Activated T-cell treated with anti-CD3 and anti-CD28 coated beads for 1 hour (primary cell): ENCODE measurements at regions not wholly inside any gene's neighbourhood (a gene's known extent, or its start where the extent isn't known, plus 50 kb on each side); places are given as distances from the start of the nearest gene placed in this dataset.
"Not testable (repeated sequence)": the region's sequence is repeated elsewhere in the genome, so short reads cannot be mapped to it uniquely, and the experiment has no call there.

Experiments
- DNase-seq: peaks from one replicate; pipeline ENCODE4 v3.0.0-alpha.2; 2020; ENCODE audit warnings: low read depth

- no peak for DNase-seq
These were observed 63.0 kb downstream of the HLX start for GRCh38 chr1:220942278-220942677.

DNA sequence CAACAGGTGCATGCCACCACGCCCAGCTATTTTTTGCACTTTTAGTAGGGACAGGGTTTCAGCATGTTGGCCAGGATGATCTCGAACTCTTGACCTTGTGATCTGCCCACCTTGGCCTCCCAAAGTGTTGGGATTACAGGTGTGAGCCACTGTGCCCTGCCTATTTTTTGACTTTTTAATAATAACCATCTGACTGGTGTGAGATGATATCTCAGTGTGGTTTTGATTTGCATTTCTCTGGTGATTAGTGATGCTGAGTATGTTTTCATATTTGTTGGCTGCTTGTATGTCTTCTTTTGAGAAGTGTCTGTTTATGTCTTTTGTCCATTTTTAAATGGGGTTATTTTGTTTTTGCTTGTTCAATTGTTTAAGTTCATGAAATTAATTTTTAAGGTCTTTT lies 63.7 kb downstream of the HLX start:
- not testable (repeated sequence) for DNase-seq

DNA sequence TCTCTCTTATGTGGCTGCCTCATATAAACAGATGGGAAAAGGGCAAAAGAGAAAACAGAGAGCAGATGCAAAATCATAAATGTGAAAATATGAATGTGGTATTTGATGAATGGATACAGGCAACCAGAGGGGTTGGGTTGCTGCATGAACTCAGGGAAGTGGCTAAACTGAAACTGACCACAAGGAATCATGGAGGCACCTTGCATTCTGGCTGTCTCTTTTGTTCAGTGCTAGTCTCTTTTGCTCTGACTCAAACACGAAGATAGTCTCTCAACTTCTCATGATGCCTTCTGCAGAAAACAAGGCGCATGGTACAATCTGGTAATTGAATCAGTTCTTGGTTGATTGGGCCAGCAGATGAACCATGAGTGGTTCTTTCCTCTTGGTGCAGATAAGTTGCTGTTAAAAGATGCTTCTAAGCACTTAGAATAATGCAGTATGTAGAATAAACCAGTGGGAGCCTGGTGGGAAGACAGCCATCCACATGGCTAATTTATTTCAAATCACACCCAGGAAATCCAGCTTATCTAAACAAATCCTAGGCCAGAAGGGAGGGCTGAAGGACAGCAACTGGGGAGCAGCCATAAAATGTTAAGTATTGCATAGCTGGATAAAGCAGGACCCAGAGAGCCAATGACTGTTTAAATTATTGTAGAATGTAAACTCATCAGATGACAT lies 64.2 kb downstream of the HLX start:
- no peak for DNase-seq

DNA sequence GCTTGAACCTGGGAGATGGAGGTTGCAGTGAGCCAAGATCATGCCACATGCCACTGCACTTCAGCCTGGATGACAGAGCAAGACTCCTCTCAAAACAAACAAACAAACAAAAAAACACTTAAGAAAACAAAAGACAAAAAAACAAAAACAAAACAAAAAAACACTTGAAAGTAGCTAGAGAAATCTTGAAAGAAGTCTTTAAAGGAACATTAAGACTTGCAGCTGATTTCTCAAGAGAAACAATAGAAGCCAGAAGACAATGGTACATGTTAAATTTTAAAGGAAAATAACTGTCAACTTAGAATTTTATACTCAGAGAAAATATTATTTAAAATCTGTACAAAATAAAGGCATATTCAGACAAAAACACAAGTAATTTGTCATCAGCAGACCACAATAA lies 71.3 kb downstream of the HLX start:
- DNase-seq, result no peak

GRCh38 chr1:220952961-220953643 lies 73.9 kb downstream of the HLX start:
- DNase-seq, result no peak

GRCh38 chr1:220954321-220955075 lies 75.3 kb downstream of the HLX start:
- DNase-seq, result no peak

DNA sequence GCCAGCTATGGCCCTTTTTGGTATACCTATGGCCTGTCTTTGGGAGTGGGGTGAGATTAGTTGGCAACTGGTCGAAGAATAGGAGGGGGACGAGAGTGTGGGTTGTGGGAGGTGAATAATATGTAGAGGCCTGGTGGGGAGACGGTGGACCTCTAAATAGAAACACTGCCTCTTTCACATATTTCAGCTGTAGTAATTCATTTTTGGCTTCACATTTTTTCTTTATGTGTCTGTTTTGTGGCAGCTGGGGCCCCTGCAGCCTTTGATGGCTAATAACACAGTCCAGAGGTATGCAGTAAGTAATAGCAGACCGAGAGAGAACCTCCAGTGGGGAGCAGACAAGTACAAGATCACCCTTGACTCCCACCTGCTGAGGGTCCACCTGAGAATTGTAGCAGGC lies 75.9 kb downstream of the HLX start:
- no peak for DNase-seq

GRCh38 chr1:220956501-220957232 lies 77.4 kb downstream of the HLX start:
- no peak for DNase-seq

DNA sequence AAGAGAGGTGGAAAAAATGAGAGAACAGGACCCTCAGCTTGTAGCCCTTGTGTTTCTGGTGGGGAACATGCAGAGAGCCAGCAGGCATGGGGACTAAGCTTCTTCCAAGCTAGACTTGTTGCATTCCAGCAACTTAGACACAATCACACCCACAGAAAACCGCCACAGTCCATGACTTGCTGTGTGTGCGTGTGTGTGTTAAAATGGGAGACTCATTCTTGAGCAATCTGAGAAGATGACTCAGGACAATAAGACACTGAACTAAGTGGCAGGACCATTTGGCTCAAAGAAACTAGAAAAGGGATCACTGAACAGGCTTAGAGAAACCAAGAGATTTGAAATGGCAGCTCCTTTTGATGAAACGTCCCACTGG lies 78.0 kb downstream of the HLX start:
- no peak for DNase-seq

- no peak for DNase-seq
These were observed 79.0 kb downstream of the HLX start for GRCh38 chr1:220958234-220958633.

DNA sequence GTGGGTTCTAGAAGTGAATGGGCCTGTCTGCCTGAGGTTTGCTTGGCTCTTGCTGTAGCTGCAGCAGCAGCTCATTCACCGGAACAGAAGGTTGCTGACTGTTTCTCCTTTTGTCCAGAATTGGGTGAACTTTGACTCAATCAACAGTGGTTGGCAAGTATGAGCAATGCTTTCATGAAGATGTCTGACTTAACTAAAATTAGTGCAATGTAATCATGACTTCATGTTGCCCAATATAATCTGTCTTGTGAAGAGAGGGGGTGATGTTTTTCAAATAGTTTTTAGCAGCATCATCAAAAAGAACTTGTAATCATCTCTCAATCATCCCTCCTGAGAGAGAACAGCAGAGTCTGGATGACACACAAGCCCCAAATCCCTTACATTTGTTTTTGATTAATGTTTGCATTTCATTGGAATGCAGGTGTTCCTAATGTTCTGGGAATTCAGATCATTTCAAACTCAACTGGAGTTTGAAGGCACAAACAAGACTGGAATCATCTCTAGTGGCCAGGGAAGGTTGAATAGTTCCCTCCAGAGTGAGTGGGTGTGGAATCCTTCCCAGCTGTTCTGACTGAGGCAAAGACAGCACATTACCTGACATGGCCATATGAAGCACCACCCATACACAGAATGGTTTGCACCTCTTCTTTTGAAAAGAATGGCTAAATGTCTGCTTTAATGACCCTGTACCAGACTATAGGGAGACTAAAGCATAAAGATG lies 82.9 kb downstream of the HLX start:
- no peak for DNase-seq

GRCh38 chr1:220966041-220966440 lies 86.8 kb downstream of the HLX start:
- DNase-seq, result no peak

- no peak for DNase-seq
These were observed 87.2 kb downstream of the HLX start for GRCh38 chr1:220966473-220966872.

DNA sequence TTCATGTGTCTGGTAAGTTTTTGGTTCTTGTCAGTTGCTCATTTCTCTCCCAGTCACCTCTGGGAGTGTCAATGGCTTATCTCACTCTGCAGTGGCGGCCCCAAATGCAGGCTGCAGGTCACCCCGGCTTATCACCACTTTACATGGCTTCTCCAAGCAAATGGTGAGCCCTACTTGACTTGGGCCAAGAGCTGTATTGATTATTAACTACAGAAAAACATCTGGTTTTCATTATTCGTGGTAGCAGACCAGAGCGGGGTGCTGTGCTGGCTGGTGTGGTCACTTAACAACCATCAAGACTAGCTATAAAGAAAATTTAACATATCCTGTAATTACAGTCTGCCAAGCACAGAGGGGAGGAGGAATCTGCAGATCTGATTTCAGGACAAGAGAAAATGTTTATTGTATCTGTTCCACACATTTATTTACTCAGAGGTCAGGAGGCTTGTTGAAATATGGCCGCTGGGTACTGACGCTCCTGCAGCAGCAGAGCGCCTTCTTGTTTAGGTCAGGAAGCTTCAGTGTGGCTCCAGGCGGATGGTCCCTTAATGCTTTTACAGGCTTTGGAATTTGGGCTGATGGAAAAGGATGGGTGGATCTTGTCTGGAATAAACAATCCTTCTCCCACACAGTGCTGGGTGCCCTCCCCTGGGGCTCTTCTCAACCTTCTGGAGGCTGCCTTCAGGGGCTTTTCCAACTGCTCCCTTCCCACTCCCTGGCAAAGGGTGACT lies 87.8 kb downstream of the HLX start:
- DNase-seq, result no peak

DNA sequence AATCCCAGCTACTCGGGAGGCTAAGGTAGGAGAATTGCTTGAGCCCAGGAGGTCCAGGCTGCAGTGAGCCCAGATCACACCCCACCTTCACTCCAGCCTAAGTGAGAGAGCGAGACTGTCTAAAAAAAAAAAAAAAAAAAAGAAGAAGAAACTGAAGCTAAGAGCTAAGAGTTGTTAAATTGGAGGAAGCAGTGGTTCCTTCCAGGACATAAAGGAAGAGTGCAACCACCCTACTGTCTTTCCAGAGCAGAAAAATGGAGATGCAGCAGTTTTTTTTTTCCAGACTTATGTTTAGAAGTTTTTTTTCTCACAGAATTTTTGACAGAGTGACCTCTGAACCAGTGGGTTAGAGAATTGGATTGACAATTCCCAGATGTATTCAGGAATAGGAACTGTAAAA lies 88.7 kb downstream of the HLX start:
- DNase-seq, result no peak

GRCh38 chr1:220969281-220969680 lies 90.0 kb downstream of the HLX start:
- not testable (repeated sequence) for DNase-seq

DNA sequence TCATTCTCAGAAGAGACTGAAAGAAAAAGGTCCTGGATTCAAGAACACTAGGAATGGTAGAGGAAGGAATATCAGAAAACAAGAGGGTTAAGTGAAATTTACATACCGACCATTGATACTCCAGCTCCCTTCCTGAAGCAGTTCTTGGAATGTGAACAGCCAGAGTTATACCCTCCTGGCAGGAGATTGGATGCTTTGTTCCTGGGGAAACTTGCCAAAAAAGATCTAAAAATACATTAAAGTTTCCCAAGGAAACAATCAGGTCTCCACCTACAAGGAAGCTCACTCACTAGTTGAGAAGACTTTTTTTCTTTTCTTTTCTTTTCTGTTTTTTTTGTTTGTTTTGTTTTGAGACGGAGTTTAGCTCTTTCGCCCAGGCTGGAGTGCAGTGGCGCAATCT lies 91.1 kb downstream of the HLX start:
- DNase-seq, result no peak

DNA sequence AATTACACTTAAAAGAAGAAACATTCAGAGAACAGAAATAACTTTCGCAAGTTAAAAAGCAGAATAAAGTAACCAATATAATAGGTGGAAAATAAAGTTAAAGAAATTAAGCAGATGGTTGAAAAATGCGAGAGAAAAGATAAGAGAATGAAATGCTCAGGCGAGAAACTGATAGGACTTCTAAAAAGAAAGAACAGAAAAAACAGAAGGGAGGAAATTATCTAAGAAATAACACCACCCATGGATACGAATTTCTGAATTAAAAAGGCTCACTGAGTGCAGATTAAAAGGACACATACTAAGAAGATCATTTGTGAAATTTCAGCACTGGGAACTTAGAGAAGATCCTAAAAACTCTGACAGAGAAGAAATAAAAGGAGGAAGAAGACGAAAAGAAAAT lies 92.0 kb downstream of the HLX start:
- DNase-seq, result no peak

DNA sequence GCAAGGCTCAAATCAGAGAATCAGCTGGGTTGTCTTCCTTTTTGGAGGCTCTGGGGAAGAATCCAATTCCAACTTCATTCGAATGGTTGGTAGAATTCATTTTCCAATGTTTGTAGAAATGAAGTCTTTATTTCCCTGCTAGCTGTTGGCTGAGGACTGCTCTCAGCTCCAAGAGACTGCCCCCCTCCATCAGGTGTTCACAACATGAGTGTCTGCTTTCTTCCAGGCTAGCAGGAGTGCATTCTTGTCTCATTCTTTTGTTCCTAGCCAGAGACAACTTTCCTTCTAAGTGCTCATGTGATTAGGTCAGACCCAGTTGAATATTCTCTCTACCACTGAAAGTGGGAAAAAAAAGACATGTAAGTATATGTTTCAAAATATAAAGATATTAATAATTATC lies 95.2 kb downstream of the HLX start:
- no peak for DNase-seq

DNA sequence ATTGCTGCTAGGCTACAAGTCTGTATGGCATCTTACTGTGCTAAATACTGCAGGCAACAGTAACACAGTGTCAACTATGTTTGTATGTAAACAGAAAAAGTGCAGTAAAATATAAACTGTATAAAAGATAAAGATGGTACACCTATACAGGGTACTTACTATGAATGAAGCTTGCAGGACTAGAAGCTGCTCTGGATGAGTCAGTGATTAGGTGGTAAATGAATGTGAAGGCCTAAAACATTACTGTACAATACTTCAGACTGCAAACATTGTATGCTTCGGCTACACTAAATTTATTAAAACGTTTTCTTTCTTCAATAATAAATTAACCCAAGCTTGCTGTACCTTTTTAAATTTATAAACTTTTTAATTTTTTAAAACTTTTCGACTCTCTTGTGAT lies 97.1 kb downstream of the HLX start:
- no peak for DNase-seq

DNA sequence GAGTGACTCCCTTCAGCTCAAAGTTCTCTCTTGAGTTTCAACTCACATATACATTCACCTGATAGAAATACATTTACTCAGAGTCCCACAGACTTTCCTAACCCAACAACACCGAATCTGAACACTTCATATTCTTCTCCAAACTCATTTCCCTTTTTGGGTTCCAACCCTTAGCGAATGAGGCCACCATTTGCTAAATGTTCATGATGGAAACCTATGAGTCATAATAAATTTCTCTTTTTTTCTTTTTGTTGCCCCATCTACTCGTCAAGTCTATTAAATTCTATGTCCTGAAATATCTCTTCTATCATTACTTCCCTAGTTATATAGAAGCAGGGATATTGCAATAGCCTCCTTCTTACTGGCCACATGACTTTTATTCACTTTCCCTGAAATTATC lies 100.1 kb downstream of the HLX start:
- no peak for DNase-seq
